ENCODE measurements at regions not wholly inside any gene's neighbourhood (a gene's known extent, or its start where the extent isn't known, plus 50 kb on each side); places are given as distances from the start of the nearest gene placed in this dataset.
"Not testable (repeated sequence)": the region's sequence is repeated elsewhere in the genome, so short reads cannot be mapped to it uniquely, and the experiment has no call there.

- no peak for TF ChIP-seq EGR1 (IDR thresholded peaks at IDR 0.05; ENCODE audit: low read depth)
Measured at GRCh38 chr17:22171631-22172030, 479.3 kb downstream of the KCNJ18 start (continued).

GRCh38 chr17:22193113-22193512 lies 500.8 kb downstream of the KCNJ18 start:
- H3K9me2 ChIP-seq (ENCODE audit: insufficient read depth): no peaks in the 10 kb centered on the region
- no peak for DNase-seq (ENCODE audit: low read depth, low spot score)
- H3K27ac ChIP-seq (ENCODE audit: low read depth, low read length): no peak overlapping the region
- no peaks in the 10 kb centered on the region for H3K27me3 ChIP-seq (ENCODE audit: insufficient read depth, low read length)
- CTCF ChIA-PET: no interaction called here
- BruUV-seq (replicated peaks): no TSS peak
- no peak overlapping the region for H3K4me3 ChIP-seq (replicated peaks in 1 of 2; ENCODE audit: low read depth in 1 of 2, low read length in 2 of 2)
- H3K9ac ChIP-seq (ENCODE audit: low read length): no peak overlapping the region
- no peaks in the 10 kb centered on the region for H3K4me1 ChIP-seq (ENCODE audit: control insufficient read depth in 1 of 2, insufficient read depth in 2 of 2, low read length in 2 of 2)
- no peak overlapping the region for H3K4me2 ChIP-seq (ENCODE audit: low read length)
- TF ChIP-seq CEBPB (IDR thresholded peaks at IDR 0.05; ENCODE audit: low read depth) (no peak), RAD21 (IDR thresholded peaks at IDR 0.05; ENCODE audit: low read depth) (no peak), SIN3A (IDR thresholded peaks at IDR 0.05; ENCODE audit: low read depth) (no peak), ZFX (IDR thresholded peaks at IDR 0.05) (no peak), ZNF274 (IDR thresholded peaks at IDR 0.05; ENCODE audit: low read depth, low read length) (no peak), REST (IDR thresholded peaks at IDR 0.05; ENCODE audit: low read depth) (no peak), FOSL1 (IDR thresholded peaks at IDR 0.05; ENCODE audit: low read depth) (no peak), ELF1 (IDR thresholded peaks at IDR 0.05; ENCODE audit: borderline replicate concordance, low read depth) (no peak), EZH2phosphoT487 (IDR thresholded peaks at IDR 0.05; ENCODE audit: borderline replicate concordance) (no peak), POLR2AphosphoS5 (IDR thresholded peaks at IDR 0.05; ENCODE audit: low read depth, low read length) (no peak), EGR1 (IDR thresholded peaks at IDR 0.05; ENCODE audit: low read depth) (no peak), TCF7L2 (IDR thresholded peaks at IDR 0.05; ENCODE audit: borderline replicate concordance, extremely low read depth, insufficient read depth, insufficient read length) (no peak), SP1 (IDR thresholded peaks at IDR 0.05; ENCODE audit: low read depth) (no peak), JUND (IDR thresholded peaks at IDR 0.05) (no peak), POLR2A (IDR thresholded peaks at IDR 0.05; ENCODE audit: borderline replicate concordance, extremely low read depth, insufficient read depth, insufficient read length) (no peak)
- TF ChIP-seq, protein P1, sequence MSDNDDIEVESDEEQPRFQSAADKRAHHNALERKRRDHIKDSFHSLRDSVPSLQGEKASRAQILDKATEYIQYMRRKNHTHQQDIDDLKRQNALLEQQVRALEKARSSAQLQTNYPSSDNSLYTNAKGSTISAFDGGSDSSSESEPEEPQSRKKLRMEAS (IDR thresholded peaks at IDR 0.05): no peak
- TF ChIP-seq, protein P2, sequence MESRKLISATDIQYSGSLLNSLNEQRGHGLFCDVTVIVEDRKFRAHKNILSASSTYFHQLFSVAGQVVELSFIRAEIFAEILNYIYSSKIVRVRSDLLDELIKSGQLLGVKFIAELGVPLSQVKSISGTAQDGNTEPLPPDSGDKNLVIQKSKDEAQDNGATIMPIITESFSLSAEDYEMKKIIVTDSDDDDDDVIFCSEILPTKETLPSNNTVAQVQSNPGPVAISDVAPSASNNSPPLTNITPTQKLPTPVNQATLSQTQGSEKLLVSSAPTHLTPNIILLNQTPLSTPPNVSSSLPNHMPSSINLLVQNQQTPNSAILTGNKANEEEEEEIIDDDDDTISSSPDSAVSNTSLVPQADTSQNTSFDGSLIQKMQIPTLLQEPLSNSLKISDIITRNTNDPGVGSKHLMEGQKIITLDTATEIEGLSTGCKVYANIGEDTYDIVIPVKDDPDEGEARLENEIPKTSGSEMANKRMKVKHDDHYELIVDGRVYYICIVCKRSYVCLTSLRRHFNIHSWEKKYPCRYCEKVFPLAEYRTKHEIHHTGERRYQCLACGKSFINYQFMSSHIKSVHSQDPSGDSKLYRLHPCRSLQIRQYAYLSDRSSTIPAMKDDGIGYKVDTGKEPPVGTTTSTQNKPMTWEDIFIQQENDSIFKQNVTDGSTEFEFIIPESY (IDR thresholded peaks at IDR 0.05; ENCODE audit: extremely low read depth, insufficient replicate concordance, low read length): no peak
- RAD21 ChIA-PET (ENCODE audit: low non-redundant PET in 1 of 2, low total read pairs in 2 of 2, uncharacterized antibody in 2 of 2, unreplicated experiment in 2 of 2): no interaction called here
- intact Hi-C loops (cut with micrococcal nuclease): no loop called here
- POLR2A ChIA-PET: no interaction called here
- no peaks in the 10 kb centered on the region for H3K79me2 ChIP-seq (ENCODE audit: insufficient read depth, low read length)
- H3K36me3 ChIP-seq (ENCODE audit: control insufficient read depth in 1 of 2, insufficient read depth in 2 of 2, low read length in 2 of 2): no peaks in the 10 kb centered on the region
- ATAC-seq: no peak
- H4K20me1 ChIP-seq (ENCODE audit: insufficient read depth): no peaks in the 10 kb centered on the region
- H2AFZ ChIP-seq (ENCODE audit: low read depth, low read length, poor library complexity, severe bottlenecking): no peak overlapping the region
- H3K9me3 ChIP-seq (ENCODE audit: control insufficient read depth in 1 of 2, insufficient read depth in 1 of 2, low read depth in 1 of 2, low read length in 2 of 2): peaks cover 0 to 10% of the 10 kb centered on the region in 2 experiments; a peak in 2 of 4 replicates

DNA sequence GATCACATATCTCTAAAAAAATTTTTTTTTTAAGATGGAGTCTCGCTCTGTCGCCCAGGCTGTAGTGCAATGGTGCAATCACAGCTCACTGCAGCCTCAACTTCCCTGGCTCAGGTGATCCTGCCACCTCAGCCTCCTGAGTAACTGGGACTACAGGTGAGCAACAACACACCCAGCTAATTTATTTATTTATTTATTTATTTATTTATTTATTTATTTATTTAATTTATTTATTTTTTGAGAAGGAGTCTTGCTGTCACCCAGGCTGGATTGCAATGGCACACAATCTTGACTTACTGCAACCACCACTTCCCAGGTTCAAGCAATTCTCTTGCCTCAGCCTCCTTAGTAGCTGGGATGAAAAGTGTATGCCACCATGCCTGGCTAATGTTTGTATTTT lies 507.9 kb downstream of the KCNJ18 start:
- H3K79me2 ChIP-seq (ENCODE audit: insufficient read depth, low read length); H2AFZ ChIP-seq (ENCODE audit: low read depth, low read length, poor library complexity, severe bottlenecking); H3K9me2 ChIP-seq (ENCODE audit: insufficient read depth); H3K36me3 ChIP-seq (ENCODE audit: control insufficient read depth in 1 of 2, insufficient read depth in 2 of 2, low read length in 2 of 2); H3K27me3 ChIP-seq (ENCODE audit: insufficient read depth, low read length); H3K9ac ChIP-seq (ENCODE audit: low read length); DNase-seq (ENCODE audit: low read depth, low spot score); H3K4me1 ChIP-seq (ENCODE audit: control insufficient read depth in 1 of 2, insufficient read depth in 2 of 2, low read length in 2 of 2); RAD21 ChIA-PET (ENCODE audit: low non-redundant PET in 1 of 2, low total read pairs in 2 of 2, uncharacterized antibody in 2 of 2, unreplicated experiment in 2 of 2); CTCF ChIA-PET; BruUV-seq (replicated peaks); H3K4me2 ChIP-seq (ENCODE audit: low read length); H3K27ac ChIP-seq (ENCODE audit: low read depth, low read length); ATAC-seq; H3K9me3 ChIP-seq (ENCODE audit: control insufficient read depth in 1 of 2, insufficient read depth in 1 of 2, low read depth in 1 of 2, low read length in 2 of 2); intact Hi-C loops (cut with micrococcal nuclease); POLR2A ChIA-PET; H4K20me1 ChIP-seq (ENCODE audit: insufficient read depth); H3K4me3 ChIP-seq (replicated peaks in 1 of 2; ENCODE audit: low read depth in 1 of 2, low read length in 2 of 2): not testable (repeated sequence)

Data from HCT116 (cell line).